BJ (cell line): ENCODE measurements at regions not wholly inside any gene's neighbourhood (a gene's known extent, or its start where the extent isn't known, plus 50 kb on each side); places are given as distances from the start of the nearest gene placed in this dataset.

Experiments used
- CTCF ChIA-PET: fragments of 350-600 bp; formaldehyde crosslinking; extraction: SDS; loops from one replicate; lab custom pipeline; 2021; ENCODE audit warnings: antibody characterized with exemption, inconsistent platforms; lab: Yijun Ruan, JAX
- POLR2A ChIA-PET: fragments of 300-600 bp; sonication (Branson Sonifier 250); formaldehyde crosslinking; extraction: SDS; loops from one replicate; lab custom pipeline; 2021; ENCODE audit warnings: antibody characterized with exemption; lab: Charles Lee
- DNase-seq: peaks from one replicate; pipeline ENCODE4 v3.0.0-alpha.2; 2011; ENCODE audit warnings: low read depth
- H3K27me3 ChIP-seq: 2 replicates; pipeline ENCODE4 v1.6.0; 2011; ENCODE audit warnings: low read length; ENCODE audit not compliant: control insufficient read depth, insufficient read depth
- H3K36me3 ChIP-seq: 2 replicates; pipeline ENCODE4 v1.5.1; 2011; ENCODE audit warnings: low read length; ENCODE audit not compliant: control insufficient read depth, insufficient read depth
- H3K4me3 ChIP-seq: 2 replicates; pipeline ENCODE4 v1.5.1; 2011; ENCODE audit warnings: low read depth, mild to moderate bottlenecking, control low read depth, low read length
- CTCF ChIP-seq: IDR thresholded peaks from 2 replicates; pipeline ENCODE4 v1.5.1; 2011; ENCODE audit warnings: low read depth, mild to moderate bottlenecking, control low read depth, inconsistent platforms, low read length, moderate library complexity; ENCODE audit not compliant: insufficient read depth

GRCh38 chr2:234564699-234565098 lies 67.8 kb upstream of the ARL4C start:
- ChIA-PET POLR2A (interaction anchor here (1.0 kb wide), 1 partner anchor 115 kb away, joined by 5 read pairs; no protein-coding TSS in a partner anchor), CTCF (interaction anchor here (0.5 to 4.5 kb wide), 18 partner anchors 11 to 552 kb away, joined by 3 to 39 read pairs (median 4); no protein-coding TSS in a partner anchor)
- peak; percentile 57 for DNase-seq
- peak; percentile 53 for TF ChIP-seq CTCF
- no peaks in the 10 kb centered on the region for H3K36me3 ChIP-seq
- H3K4me3 ChIP-seq: no peak overlapping the region
- no peaks in the 10 kb centered on the region for H3K27me3 ChIP-seq

GRCh38 chr2:234559609-234560008 lies 62.7 kb upstream of the ARL4C start:
- H3K4me3 ChIP-seq: no peak overlapping the region
- ChIA-PET POLR2A (no interaction called here), CTCF (interaction anchor here (1.0 to 1.7 kb wide), 2 partner anchors 14 to 17 kb away, joined by 3 to 5 read pairs; no protein-coding TSS in a partner anchor)
- no peaks in the 10 kb centered on the region for H3K36me3 ChIP-seq
- DNase-seq: no peak
- no peak for TF ChIP-seq CTCF
- H3K27me3 ChIP-seq: no peaks in the 10 kb centered on the region

GRCh38 chr2:234558642-234559041 lies 61.8 kb upstream of the ARL4C start:
- Histone ChIP-seq H3K27me3 (no peaks in the 10 kb centered on the region), H3K36me3 (no peaks in the 10 kb centered on the region), H3K4me3 (no peak overlapping the region)
- POLR2A ChIA-PET: no interaction called here
- TF ChIP-seq CTCF: 0 out of 2 replicates have a peak, but pooled peaks have one; percentile 15
- no peak for DNase-seq
- CTCF ChIA-PET: interaction anchor here (0.6 to 1.0 kb wide), 3 partner anchors 13 to 549 kb away, joined by 3 to 4 read pairs (median 3); no protein-coding TSS in a partner anchor

GRCh38 chr2:234556848-234557573 lies 60.1 kb upstream of the ARL4C start:
- Histone ChIP-seq H3K27me3 (no peaks in the 10 kb centered on the region), H3K36me3 (no peaks in the 10 kb centered on the region), H3K4me3 (no peak overlapping the region)
- no peak for TF ChIP-seq CTCF
- ChIA-PET CTCF (interaction anchor here (0.9 to 2.6 kb wide), 7 partner anchors 11 to 581 kb away, joined by 3 to 15 read pairs (median 4); no protein-coding TSS in a partner anchor), POLR2A (interaction anchor here (0.6 kb wide), 1 partner anchor 39 kb away, joined by 5 read pairs; no protein-coding TSS in a partner anchor)
- no peak for DNase-seq

- no peak for TF ChIP-seq CTCF
- no peaks in the 10 kb centered on the region for H3K36me3 ChIP-seq
- H3K27me3 ChIP-seq: no peaks in the 10 kb centered on the region
- ChIA-PET CTCF (interaction anchor here (0.7 to 2.6 kb wide), 5 partner anchors 426 to 561 kb away, joined by 3 to 15 read pairs (median 3); no protein-coding TSS in a partner anchor), POLR2A (interaction anchor here (0.5 kb wide), 1 partner anchor 28 kb away, joined by 3 read pairs; no protein-coding TSS in a partner anchor)
- no peak for DNase-seq
- H3K4me3 ChIP-seq: no peak overlapping the region
Observed at GRCh38 chr2:234555616-234556249, 58.9 kb upstream of the ARL4C start.
